ENCODE measurements at regions not wholly inside any gene's neighbourhood (a gene's known extent, or its start where the extent isn't known, plus 50 kb on each side); places are given as distances from the start of the nearest gene placed in this dataset.
A peak's percentile ranks its signal among the peaks of the same experiment; 100 is the strongest.

DNA sequence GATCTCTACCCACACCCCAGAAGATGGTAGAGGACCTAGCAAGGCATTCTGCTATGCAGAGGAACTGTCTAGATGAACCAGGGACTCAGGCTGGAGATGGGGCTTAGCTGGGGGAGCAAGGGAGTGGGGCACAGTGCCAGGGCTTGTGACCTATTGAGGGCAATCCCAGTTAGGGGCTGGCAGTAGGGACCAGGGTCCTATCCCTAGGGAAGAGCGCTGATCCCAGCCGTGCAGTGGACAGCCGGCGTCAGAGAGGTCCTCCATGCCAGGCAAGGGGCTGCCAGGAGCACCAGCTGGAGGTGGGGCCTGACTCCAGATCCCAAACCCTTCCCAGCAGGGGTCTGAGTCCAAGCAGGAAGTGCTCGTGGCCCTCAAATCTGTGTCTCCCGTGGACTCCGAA is 52.7 kb upstream of the NEURL1B start:
- H3K27me3 Mint-ChIP-seq = peaks cover 12 to 33% of the 10 kb centered on the region in 2 donors
- H3K27ac Mint-ChIP-seq = no peak overlapping the region
- no peaks in the 10 kb centered on the region for H3K36me3 Mint-ChIP-seq
- no peak overlapping the region for H3K4me3 Mint-ChIP-seq
- H3K4me1 Mint-ChIP-seq (ENCODE audit: low read depth in 2 of 2) = no peaks in the 10 kb centered on the region
- ATAC-seq (peak in 1 of 2 donors; percentile 17), DNase-seq (ENCODE audit: low spot score) (no peak)
- H3K9me3 Mint-ChIP-seq = no peaks in the 10 kb centered on the region

DNA sequence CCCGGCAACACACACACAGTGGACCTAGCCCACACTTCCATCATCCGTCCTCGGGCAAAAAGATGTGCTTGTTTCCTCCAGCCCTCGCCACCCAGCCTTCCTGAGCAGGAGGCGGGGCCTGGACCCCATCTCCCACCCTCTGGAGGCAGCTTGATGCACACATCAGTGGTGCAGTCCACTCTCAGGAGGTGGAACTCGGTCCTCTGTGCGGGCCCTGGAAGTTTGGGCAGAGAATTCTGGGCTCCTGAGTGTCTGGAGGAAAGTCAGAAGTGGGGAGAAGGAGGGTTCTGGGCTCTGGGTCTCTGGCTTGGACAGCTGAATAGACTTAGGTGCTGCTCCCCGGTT is 54.0 kb upstream of the NEURL1B start:
- no peak for DNase-seq (ENCODE audit: low spot score)
- Mint-ChIP-seq H3K9me3 (no peaks in the 10 kb centered on the region), H3K4me3 (no peak overlapping the region), H3K27ac (no peak overlapping the region), H3K4me1 (ENCODE audit: low read depth in 2 of 2) (no peaks in the 10 kb centered on the region), H3K36me3 (no peaks in the 10 kb centered on the region), H3K27me3 (peaks cover 13 to 36% of the 10 kb centered on the region in 2 donors)
- no peak for ATAC-seq

DNA sequence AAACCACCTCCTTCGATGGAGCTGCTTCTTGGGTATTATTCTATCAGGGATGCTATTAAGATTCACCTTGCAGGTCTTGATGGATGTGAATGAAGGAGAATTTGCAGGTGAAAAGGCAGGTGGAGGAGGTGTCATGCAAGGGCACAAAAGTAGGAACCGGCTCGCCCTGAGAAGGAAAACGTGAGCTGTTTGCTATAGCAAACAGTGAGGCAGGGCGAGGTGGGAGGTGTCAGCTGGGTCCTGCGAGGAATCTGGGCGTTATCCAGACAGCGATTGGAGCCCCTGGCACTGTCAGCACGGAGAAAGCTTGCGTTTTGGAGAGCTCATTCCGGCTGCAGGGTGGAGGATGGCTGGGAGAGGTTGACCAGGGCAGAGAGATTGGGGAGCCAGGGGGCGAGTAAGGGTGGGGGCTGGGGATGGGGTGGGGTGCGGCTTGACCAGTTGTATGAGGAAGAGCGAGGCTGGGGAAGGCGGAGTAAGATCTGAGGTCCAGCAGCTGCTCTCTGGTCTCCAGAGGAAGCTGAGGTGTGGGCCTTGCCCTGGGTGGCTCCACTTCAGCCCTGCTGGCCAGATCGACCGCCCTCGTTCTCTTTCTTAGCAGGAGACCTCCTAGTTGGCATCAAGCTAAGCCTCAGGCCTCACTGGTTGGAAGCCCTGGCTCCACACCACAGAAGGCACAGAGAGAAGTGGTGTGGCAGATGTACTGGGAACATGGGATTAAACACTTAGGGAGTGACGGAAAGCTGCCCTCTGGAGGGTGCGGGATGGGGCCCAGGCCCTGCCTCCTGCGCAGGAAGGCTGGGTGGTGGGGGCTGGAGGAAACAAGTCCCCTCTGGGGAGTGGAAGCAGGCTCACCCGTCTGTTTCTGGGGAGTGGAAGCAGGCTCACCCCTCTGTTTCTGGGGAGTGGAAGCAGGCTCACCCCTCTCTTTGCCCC is 54.7 kb upstream of the NEURL1B start:
- Mint-ChIP-seq H3K27me3 (peaks cover 15 to 36% of the 10 kb centered on the region in 2 donors), H3K4me3 (no peak overlapping the region), H3K9me3 (no peaks in the 10 kb centered on the region), H3K36me3 (no peaks in the 10 kb centered on the region), H3K4me1 (ENCODE audit: low read depth in 2 of 2) (no peaks in the 10 kb centered on the region), H3K27ac (no peak overlapping the region)
- ATAC-seq (no peak), DNase-seq (ENCODE audit: low spot score) (no peak)

DNA sequence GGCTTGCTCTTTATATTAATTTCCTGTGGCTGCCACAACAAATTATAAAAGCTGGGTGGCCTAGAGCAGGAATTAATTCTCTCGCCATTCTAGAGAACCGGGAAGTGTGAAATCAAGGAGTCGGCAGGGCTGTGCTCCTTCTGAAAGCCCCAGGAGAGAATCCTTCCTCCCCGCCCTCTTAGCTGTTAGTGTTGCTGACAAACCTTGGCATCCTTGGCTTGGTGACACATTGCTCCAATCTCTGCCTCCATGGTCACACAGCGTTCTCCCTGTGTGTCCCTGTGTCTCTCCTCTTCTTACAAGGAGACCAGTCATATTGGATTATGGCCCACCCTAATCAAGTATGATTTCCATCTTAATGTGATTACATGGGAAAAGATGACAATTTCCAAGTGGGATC is 55.9 kb upstream of the NEURL1B start:
- no peaks in the 10 kb centered on the region for H3K36me3 Mint-ChIP-seq
- H3K4me1 Mint-ChIP-seq (ENCODE audit: low read depth in 2 of 2) = no peaks in the 10 kb centered on the region
- H3K27ac Mint-ChIP-seq = no peak overlapping the region
- DNase-seq (ENCODE audit: low spot score) (no peak), ATAC-seq (no peak)
- H3K4me3 Mint-ChIP-seq = no peak overlapping the region
- no peaks in the 10 kb centered on the region for H3K9me3 Mint-ChIP-seq
- H3K27me3 Mint-ChIP-seq = peaks cover 15 to 36% of the 10 kb centered on the region in 2 donors

DNA sequence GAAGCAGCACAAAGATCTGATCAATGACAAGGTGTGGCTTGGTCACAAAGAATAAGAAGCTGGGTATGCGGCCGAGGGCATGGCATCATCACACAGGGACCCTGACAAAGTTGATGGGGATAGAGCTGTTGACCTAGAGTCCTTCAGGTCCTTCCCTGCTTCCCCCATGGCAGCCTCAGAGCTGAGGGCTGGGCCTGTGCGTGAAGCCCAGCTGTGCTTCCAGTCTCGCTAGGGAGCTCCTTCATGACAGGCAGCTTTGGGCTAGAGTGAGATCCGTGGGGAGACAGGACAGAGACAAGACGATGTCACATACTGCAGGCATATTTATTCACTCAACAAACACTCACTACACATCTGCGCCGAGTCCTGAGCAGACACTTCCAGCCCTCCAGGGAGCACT is 56.4 kb upstream of the NEURL1B start:
- Mint-ChIP-seq H3K27me3 (peaks cover 15 to 39% of the 10 kb centered on the region in 2 donors), H3K4me1 (ENCODE audit: low read depth in 2 of 2) (no peaks in the 10 kb centered on the region), H3K4me3 (no peak overlapping the region), H3K9me3 (no peaks in the 10 kb centered on the region), H3K27ac (no peak overlapping the region), H3K36me3 (no peaks in the 10 kb centered on the region)
- DNase-seq (ENCODE audit: low spot score) = no peak
- no peak for ATAC-seq

DNA sequence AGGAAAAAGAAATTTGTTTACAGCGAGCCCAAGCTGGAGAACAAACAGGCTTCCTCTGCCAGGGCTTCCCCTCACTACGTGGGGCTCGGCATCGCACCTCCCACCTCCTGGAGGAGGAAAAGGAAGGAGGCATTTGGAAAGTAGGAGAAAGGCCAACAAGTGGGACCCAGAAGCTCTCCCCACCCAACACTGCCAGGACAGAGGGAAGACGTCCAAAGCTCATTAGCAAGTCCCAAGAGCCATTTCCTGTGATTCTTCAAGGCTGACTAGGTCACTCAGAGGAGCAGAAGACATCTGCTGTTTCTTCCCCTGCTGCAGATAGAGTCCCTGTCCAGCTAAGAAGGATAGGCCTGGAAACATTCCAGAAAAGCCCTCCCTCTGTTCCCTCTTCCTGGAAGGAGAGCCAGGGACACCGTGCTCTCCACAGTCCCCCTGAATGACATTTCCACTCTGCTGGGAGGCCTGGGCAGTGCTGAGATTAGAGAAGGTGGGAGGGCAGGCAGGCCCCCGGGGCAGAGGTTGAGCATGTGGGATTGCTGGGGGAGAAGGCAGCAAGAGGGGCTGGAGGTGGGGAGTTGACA is 57.0 kb upstream of the NEURL1B start:
- Mint-ChIP-seq H3K36me3 (no peaks in the 10 kb centered on the region), H3K27me3 (peaks cover 15 to 39% of the 10 kb centered on the region in 2 donors), H3K27ac (no peak overlapping the region), H3K4me3 (no peak overlapping the region), H3K9me3 (no peaks in the 10 kb centered on the region), H3K4me1 (ENCODE audit: low read depth in 2 of 2) (no peaks in the 10 kb centered on the region)
- DNase-seq (ENCODE audit: low spot score) (no peak), ATAC-seq (no peak)

DNA sequence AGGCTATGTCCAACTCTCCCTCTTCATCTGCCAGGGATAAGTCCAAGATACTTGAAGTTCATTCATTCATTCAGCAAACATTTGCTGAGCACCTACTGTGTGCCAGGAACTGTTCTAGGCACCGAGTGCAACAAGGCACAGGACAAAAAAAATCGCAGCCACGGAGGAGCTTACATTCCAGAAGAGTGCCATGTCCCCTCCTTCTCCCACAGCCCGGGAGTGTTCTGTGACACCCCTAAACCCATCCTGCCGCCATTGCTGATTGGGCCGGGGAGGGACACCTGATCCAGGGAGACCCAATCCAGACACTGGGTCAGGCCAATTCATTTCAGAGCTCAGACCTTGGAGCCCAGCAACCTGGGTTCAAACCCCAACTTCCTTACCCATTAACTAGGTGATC is 58.1 kb upstream of the NEURL1B start:
- Mint-ChIP-seq H3K27ac (no peak overlapping the region), H3K4me1 (ENCODE audit: low read depth in 2 of 2) (no peaks in the 10 kb centered on the region), H3K36me3 (no peaks in the 10 kb centered on the region), H3K4me3 (no peak overlapping the region), H3K9me3 (no peaks in the 10 kb centered on the region), H3K27me3 (peaks cover 15 to 39% of the 10 kb centered on the region in 2 donors)
- DNase-seq (ENCODE audit: low spot score) (no peak), ATAC-seq (no peak)

DNA sequence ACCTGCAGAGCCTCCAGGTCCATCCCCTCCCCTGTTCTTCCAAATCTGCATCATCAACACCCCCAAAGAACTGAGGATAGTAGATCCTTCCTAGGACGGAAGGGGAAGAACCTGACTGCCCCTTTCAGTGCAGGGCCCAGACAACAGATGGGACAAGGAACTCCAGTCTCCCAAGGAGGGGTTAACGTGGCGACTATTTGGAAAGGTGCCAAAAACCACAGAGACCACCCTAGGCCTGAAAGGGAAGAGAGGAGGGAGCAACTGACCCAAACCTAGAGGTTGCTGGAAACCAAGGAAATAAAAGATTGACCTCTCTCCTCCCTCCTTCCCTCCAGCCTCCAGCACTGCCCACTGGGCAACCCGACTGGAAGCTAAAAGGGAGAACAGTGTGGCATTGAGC is 59.7 kb upstream of the NEURL1B start:
- H3K9me3 Mint-ChIP-seq = no peaks in the 10 kb centered on the region
- H3K27ac Mint-ChIP-seq = no peak overlapping the region
- DNase-seq (ENCODE audit: low spot score) (no peak), ATAC-seq (no peak)
- H3K36me3 Mint-ChIP-seq = no peaks in the 10 kb centered on the region
- H3K4me1 Mint-ChIP-seq (ENCODE audit: low read depth in 2 of 2) = no peaks in the 10 kb centered on the region
- H3K4me3 Mint-ChIP-seq = no peak overlapping the region
- H3K27me3 Mint-ChIP-seq = peaks cover 15 to 35% of the 10 kb centered on the region in 2 donors

DNA sequence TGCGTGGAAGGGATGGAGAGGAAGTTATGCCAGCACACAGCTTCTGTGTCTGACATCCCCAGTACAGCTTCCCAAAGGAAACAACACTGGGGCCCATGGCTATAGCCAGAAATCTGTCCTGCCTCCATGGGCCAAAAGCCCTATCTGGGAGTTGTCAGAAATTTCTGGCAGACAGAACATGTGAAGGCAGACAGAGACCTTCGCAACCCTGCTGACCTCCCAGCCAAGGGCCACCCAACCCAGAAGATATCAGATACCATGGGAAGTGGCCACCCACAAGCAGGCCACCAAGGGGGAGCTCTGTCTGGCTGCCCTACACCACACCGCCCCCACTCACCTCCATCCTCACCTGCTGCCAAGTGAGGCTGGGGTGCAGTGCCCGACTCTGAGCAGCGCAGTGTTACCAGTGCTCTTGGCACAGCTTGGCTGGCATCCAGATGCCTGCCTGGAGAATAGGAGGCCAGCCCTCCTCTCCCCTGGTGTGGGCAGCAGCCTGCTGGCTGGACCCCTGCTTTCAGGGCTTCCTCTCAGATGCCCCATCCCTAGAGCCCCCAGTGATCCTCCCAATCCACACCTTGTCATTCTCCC is 61.6 kb upstream of the NEURL1B start:
- no peak overlapping the region for H3K27ac Mint-ChIP-seq
- peak; percentile 9 to 11 for ATAC-seq

DNA sequence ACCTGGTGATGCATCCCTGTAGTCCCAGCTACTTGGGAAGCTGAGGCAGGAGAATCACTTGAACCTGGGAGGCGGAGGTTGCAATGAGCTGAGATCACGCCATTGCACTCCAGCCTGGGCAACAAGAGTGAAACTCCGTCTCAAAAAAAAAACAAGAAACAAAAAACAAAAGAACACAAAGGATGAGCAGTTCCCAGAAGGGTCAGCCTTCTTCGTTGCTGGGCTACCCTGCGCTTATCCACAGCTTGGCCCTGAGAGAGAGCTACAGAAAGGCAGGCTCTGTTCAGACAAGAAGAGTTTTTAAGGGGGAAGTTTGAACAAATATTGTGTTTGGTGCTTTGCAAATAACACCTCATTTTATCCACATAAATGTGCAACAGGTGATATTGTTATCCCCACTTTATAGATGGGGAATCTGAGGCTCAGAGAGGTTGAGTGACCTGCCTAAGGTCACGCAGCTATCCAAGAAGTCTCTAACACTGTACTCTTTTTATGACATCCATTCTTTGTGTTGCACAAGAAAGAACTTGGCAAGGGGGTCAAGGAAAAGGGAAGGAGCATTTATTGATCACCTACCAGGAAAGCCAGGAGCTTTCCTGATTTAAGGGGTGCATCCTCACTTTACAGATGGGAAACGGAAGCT is 63.7 kb upstream of the NEURL1B start:
- H3K4me1 Mint-ChIP-seq (ENCODE audit: low read depth in 2 of 2) = no peaks in the 10 kb centered on the region
- H3K27me3 Mint-ChIP-seq = peaks cover 10 to 15% of the 10 kb centered on the region in 2 donors
- H3K27ac Mint-ChIP-seq = no peak overlapping the region
- ATAC-seq = no peak
- DNase-seq (ENCODE audit: low spot score) = no peak
- H3K9me3 Mint-ChIP-seq = no peaks in the 10 kb centered on the region
- H3K4me3 Mint-ChIP-seq = no peak overlapping the region
- no peaks in the 10 kb centered on the region for H3K36me3 Mint-ChIP-seq

More for the DNA sequence above, 61.6 kb upstream of the NEURL1B start:
- Mint-ChIP-seq H3K27me3 (peaks cover 13 to 27% of the 10 kb centered on the region in 2 donors), H3K4me1 (ENCODE audit: low read depth in 2 of 2) (no peaks in the 10 kb centered on the region), H3K36me3 (no peaks in the 10 kb centered on the region), H3K9me3 (no peaks in the 10 kb centered on the region), H3K4me3 (no peak overlapping the region)
- DNase-seq (ENCODE audit: low spot score) = no peak

DNA sequence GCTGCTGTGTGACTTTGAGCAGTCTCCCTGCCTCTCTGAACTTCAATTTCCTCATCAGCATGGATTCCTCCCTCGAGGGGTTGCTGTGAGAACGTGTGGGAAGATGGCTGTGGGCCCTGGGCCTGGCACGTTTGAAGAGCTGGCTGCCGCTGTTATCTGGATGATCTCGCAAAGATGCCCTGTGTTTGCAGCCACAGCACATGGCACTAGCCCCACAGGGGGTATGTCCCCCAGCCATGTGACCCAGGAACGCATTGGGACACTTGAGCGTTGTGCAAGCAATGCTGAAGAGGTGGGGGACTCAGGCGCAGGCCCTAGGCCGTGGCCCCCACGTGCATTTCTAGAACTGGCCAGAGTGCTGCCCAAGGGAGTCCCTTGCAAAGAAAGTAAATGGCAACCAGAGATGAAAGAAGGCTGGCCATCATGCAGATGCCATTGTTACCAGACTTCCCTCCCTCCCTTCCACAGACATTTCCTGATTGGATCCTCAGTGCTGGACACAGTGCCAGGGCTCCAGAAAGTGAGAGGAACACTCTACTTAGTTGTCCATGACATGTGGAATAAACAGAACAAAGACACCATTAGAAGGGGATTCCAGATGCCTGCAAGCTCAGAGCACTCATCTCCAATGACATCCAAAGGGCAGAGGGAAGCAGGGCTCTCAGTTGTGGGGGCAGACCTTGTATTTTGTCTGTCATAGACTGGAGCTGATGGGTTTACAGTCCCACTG is 65.1 kb upstream of the NEURL1B start:
- no peaks in the 10 kb centered on the region for H3K36me3 Mint-ChIP-seq
- H3K27me3 Mint-ChIP-seq = peaks cover 7 to 15% of the 10 kb centered on the region in 2 donors
- DNase-seq (ENCODE audit: low spot score) (no peak), ATAC-seq (no peak)
- no peak overlapping the region for H3K27ac Mint-ChIP-seq
- no peak overlapping the region for H3K4me3 Mint-ChIP-seq
- no peaks in the 10 kb centered on the region for H3K4me1 Mint-ChIP-seq (ENCODE audit: low read depth in 2 of 2)
- H3K9me3 Mint-ChIP-seq = no peaks in the 10 kb centered on the region

DNA sequence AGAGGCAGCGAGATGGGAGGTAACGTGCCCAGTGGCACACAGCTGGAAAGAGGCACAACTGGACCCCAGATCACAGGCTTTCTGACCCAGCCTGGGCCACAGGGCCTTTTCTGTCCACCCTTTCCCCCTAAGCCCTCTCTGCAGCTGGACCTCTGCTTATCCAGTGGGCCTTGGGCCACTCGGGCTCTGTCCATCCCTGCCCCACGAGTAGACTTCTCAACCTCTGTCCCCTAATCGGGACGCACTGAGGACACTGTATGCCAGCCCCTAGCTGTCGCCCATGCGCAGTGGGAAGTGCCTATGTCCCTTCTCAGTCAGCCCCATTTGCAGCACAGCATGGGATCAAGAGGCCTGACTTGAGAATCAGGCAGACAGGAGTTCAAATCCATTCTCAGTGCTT is 65.6 kb upstream of the NEURL1B start:
- Mint-ChIP-seq H3K9me3 (no peaks in the 10 kb centered on the region), H3K27me3 (peaks cover 7 to 14% of the 10 kb centered on the region in 2 donors), H3K36me3 (no peaks in the 10 kb centered on the region), H3K4me1 (ENCODE audit: low read depth in 2 of 2) (no peaks in the 10 kb centered on the region), H3K4me3 (no peak overlapping the region), H3K27ac (no peak overlapping the region)
- ATAC-seq (peak in 1 of 2 donors; percentile 16), DNase-seq (ENCODE audit: low spot score) (no peak)

DNA sequence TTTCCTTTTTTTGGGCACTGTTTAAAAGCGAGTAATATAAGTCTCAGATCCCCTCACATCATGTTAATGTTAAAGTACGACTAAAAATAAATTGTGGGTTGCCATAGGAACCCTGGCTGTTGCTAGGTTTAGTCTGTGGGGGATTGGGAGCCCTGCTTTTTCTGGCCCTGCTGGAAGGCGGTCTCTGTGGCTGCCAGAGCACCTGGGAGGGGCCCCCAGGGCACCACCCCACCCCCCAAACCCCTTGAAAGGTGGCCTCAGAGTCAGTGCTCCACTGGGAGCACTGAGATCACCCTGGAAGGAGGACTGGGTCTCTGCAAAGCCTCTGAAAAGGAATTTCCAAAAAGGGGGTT is 66.2 kb upstream of the NEURL1B start:
- ATAC-seq (no peak), DNase-seq (ENCODE audit: low spot score) (no peak)
- Mint-ChIP-seq H3K4me3 (no peak overlapping the region), H3K27ac (no peak overlapping the region), H3K4me1 (ENCODE audit: low read depth in 2 of 2) (no peaks in the 10 kb centered on the region), H3K9me3 (no peaks in the 10 kb centered on the region), H3K27me3 (peaks cover 7 to 8% of the 10 kb centered on the region in 2 donors), H3K36me3 (no peaks in the 10 kb centered on the region)
